COLO829 (cell line): ENCODE measurements at regions not wholly inside any gene's neighbourhood (a gene's known extent, or its start where the extent isn't known, plus 50 kb on each side); places are given as distances from the start of the nearest gene placed in this dataset.

Experiments
- DNase-seq: peaks from one replicate; pipeline ENCODE4 v3.0.0; 2012; ENCODE audit warnings: low spot score

GRCh38 chr2:234247453-234248180 lies 197.1 kb downstream of the SPP2 start:
- no peak for DNase-seq

- DNase-seq, result peak; percentile 89
Observed at GRCh38 chr2:234245945-234246344, 195.4 kb downstream of the SPP2 start.

- no peak for DNase-seq
Observed at GRCh38 chr2:234243871-234244565, 193.5 kb downstream of the SPP2 start.

GRCh38 chr2:234242459-234242836 lies 191.9 kb downstream of the SPP2 start:
- DNase-seq, result no peak

GRCh38 chr2:234241656-234242458 lies 191.4 kb downstream of the SPP2 start:
- no peak for DNase-seq

GRCh38 chr2:234240917-234241316 lies 190.4 kb downstream of the SPP2 start:
- no peak for DNase-seq

GRCh38 chr2:234235191-234235590 lies 184.7 kb downstream of the SPP2 start:
- DNase-seq, result no peak

- DNase-seq, result no peak
Observed at GRCh38 chr2:234231460-234231859, 181.0 kb downstream of the SPP2 start.

GRCh38 chr2:234219046-234219310 lies 168.5 kb downstream of the SPP2 start:
- no peak for DNase-seq

GRCh38 chr2:234218266-234219045 lies 168.0 kb downstream of the SPP2 start:
- no peak for DNase-seq

GRCh38 chr2:234212534-234212933 lies 162.0 kb downstream of the SPP2 start:
- no peak for DNase-seq

- no peak for DNase-seq
Observed at GRCh38 chr2:234211797-234212196, 161.3 kb downstream of the SPP2 start.

- no peak for DNase-seq
Observed at GRCh38 chr2:234206738-234207137, 156.2 kb downstream of the SPP2 start.

GRCh38 chr2:234204480-234204879 lies 154.0 kb downstream of the SPP2 start:
- DNase-seq, result no peak

- DNase-seq, result peak; percentile 91
Observed at GRCh38 chr2:234203135-234203984, 152.9 kb downstream of the SPP2 start.

GRCh38 chr2:234202601-234203000 lies 152.1 kb downstream of the SPP2 start:
- DNase-seq, result no peak

GRCh38 chr2:234199996-234200395 lies 149.5 kb downstream of the SPP2 start:
- DNase-seq, result no peak

- DNase-seq, result no peak
Observed at GRCh38 chr2:234198976-234199375, 148.5 kb downstream of the SPP2 start.

- DNase-seq, result no peak
Observed at GRCh38 chr2:234195516-234195915, 145.0 kb downstream of the SPP2 start.

GRCh38 chr2:234193977-234194563 lies 143.6 kb downstream of the SPP2 start:
- no peak for DNase-seq

GRCh38 chr2:234191819-234192407 lies 141.4 kb downstream of the SPP2 start:
- DNase-seq, result no peak
